ENCODE measurements at regions not wholly inside any gene's neighbourhood (a gene's known extent, or its start where the extent isn't known, plus 50 kb on each side); places are given as distances from the start of the nearest gene placed in this dataset.
A peak's percentile ranks its signal among the peaks of the same experiment; 100 is the strongest.

- no peak overlapping the region for H3K4me3 ChIP-seq (ENCODE audit: control insufficient read depth, low read depth, low read length)
- TF ChIP-seq CTCF (conservative IDR thresholded peaks at IDR 0.05; ENCODE audit: control insufficient read depth, insufficient read depth, low read depth, low read length) = no peak
- peak; percentile 51 for DNase-seq (ENCODE audit: low read depth)
These were observed 113.3 kb upstream of the CPEB2 start for GRCh38 chr4:14888790-14889572.

DNA sequence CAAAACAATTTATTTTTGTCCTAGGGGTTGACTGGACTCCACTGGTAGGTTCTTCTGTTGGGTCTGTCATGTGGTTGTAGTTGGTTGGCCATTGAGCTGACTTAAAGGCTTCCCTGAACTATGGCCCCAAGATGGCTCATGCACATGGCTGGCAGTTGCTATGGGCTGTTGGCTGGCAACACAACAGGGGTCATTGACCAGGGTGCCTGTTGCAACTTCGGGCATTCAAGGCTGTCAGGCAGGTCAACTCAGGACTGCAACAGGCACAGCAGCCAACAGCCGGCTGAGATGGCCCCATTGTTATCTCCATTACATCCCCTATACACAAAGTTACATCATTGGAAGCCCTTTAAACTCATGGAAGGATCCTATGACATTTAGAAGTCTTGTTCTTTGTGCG, 109.7 kb upstream of the CPEB2 start:
- DNase-seq (ENCODE audit: low read depth) = no peak
- TF ChIP-seq CTCF (conservative IDR thresholded peaks at IDR 0.05; ENCODE audit: control insufficient read depth, insufficient read depth, low read depth, low read length) = no peak
- no peak overlapping the region for H3K4me3 ChIP-seq (ENCODE audit: control insufficient read depth, low read depth, low read length)

GRCh38 chr4:14893713-14894112, 108.6 kb upstream of the CPEB2 start:
- H3K4me3 ChIP-seq (ENCODE audit: control insufficient read depth, low read depth, low read length) = no peak overlapping the region
- DNase-seq (ENCODE audit: low read depth) = no peak
- TF ChIP-seq CTCF (conservative IDR thresholded peaks at IDR 0.05; ENCODE audit: control insufficient read depth, insufficient read depth, low read depth, low read length) = no peak

GRCh38 chr4:14894392-14895292, 107.6 kb upstream of the CPEB2 start:
- no peak for DNase-seq (ENCODE audit: low read depth)
- no peak for TF ChIP-seq CTCF (conservative IDR thresholded peaks at IDR 0.05; ENCODE audit: control insufficient read depth, insufficient read depth, low read depth, low read length)
- no peak overlapping the region for H3K4me3 ChIP-seq (ENCODE audit: control insufficient read depth, low read depth, low read length)

DNA sequence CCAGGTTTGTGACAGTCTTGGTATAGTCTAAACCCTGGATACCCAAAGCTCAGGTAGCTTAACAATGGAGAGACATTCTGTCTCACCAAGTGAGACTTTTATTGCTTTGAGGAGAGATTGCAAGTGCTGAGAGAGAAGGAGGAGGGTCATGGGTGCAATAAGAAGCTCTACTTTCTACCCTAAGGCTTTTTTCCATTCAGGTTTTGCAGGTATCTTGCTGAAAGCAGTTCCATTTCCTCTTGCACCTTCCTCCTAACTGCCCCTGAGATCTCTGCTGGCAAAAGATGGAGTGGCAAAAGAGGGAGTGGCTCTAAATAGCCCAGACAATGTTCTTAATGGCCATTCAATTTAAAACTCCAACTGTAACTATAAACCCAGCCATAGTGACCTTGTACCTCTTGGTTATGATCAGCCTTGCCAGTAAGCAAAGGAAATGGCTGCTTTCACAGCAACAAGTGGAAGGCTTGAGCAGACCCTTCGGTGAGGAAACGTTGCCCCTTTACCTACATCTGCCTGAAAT, 105.6 kb upstream of the CPEB2 start:
- DNase-seq (ENCODE audit: low read depth) = no peak
- H3K4me3 ChIP-seq (ENCODE audit: control insufficient read depth, low read depth, low read length) = no peak overlapping the region
- no peak for TF ChIP-seq CTCF (conservative IDR thresholded peaks at IDR 0.05; ENCODE audit: control insufficient read depth, insufficient read depth, low read depth, low read length)

DNA sequence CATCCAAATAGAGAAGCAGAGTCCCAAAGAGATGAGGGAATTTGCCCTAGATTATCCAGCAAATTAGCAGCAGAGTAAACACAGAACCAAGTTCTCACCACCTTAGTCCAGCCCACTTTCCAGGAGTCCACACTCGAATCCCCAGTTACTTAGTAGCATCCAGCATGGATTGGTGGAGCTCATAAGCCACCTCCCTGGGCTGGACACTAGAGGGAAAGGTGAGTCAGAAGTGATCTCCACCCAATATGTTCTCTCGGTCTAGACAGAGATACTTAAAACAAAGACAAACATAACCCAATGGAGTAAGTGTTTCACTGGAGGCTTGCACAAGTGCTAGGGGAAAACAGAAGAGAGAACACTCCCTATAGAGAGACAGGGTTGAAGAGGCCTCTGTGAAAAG, 105.1 kb upstream of the CPEB2 start:
- no peak overlapping the region for H3K4me3 ChIP-seq (ENCODE audit: control insufficient read depth, low read depth, low read length)
- DNase-seq (ENCODE audit: low read depth) = no peak
- TF ChIP-seq CTCF (conservative IDR thresholded peaks at IDR 0.05; ENCODE audit: control insufficient read depth, insufficient read depth, low read depth, low read length) = no peak

All from fibroblast of mammary gland (primary cell).